ENCODE measurements at regions not wholly inside any gene's neighbourhood (a gene's known extent, or its start where the extent isn't known, plus 50 kb on each side); places are given as distances from the start of the nearest gene placed in this dataset.
A peak's percentile ranks its signal among the peaks of the same experiment; 100 is the strongest.

- no peak overlapping the region for H3K27ac ChIP-seq (ENCODE audit: insufficient read depth, low read length, poor library complexity, severe bottlenecking)
- H3K27me3 ChIP-seq (replicated peaks; ENCODE audit: control insufficient read depth, insufficient read depth, low read length, poor library complexity, severe bottlenecking): no peaks in the 10 kb centered on the region
- no peaks in the 10 kb centered on the region for H3K4me1 ChIP-seq (ENCODE audit: control insufficient read depth, insufficient read depth, low read length, poor library complexity, severe bottlenecking)
- no peak overlapping the region for H3K4me3 ChIP-seq (ENCODE audit: insufficient read depth, low read depth, low read length, poor library complexity, severe bottlenecking)
- H3K36me3 ChIP-seq (ENCODE audit: control insufficient read depth, insufficient read depth, low read length): no peaks in the 10 kb centered on the region
- DNase-seq: no peak
- no peaks in the 10 kb centered on the region for H3K9me3 ChIP-seq (ENCODE audit: control insufficient read depth, low read length)
Measured at GRCh38 chr4:123495530-123495929, 98.9 kb downstream of the SPRY1 start.

- Histone ChIP-seq H3K4me1 (ENCODE audit: control insufficient read depth, insufficient read depth, low read length, poor library complexity, severe bottlenecking) (no peaks in the 10 kb centered on the region), H3K27me3 (replicated peaks; ENCODE audit: control insufficient read depth, insufficient read depth, low read length, poor library complexity, severe bottlenecking) (no peaks in the 10 kb centered on the region), H3K27ac (ENCODE audit: insufficient read depth, low read length, poor library complexity, severe bottlenecking) (no peak overlapping the region), H3K36me3 (ENCODE audit: control insufficient read depth, insufficient read depth, low read length) (no peaks in the 10 kb centered on the region), H3K9me3 (ENCODE audit: control insufficient read depth, low read length) (no peaks in the 10 kb centered on the region), H3K4me3 (ENCODE audit: insufficient read depth, low read depth, low read length, poor library complexity, severe bottlenecking) (no peak overlapping the region)
- no peak for DNase-seq
Measured at GRCh38 chr4:123496421-123496820, 99.8 kb downstream of the SPRY1 start.

GRCh38 chr4:123497340-123497739 lies 100.7 kb downstream of the SPRY1 start:
- H3K36me3 ChIP-seq (ENCODE audit: control insufficient read depth, insufficient read depth, low read length): no peaks in the 10 kb centered on the region
- no peak overlapping the region for H3K4me3 ChIP-seq (ENCODE audit: insufficient read depth, low read depth, low read length, poor library complexity, severe bottlenecking)
- H3K27ac ChIP-seq (ENCODE audit: insufficient read depth, low read length, poor library complexity, severe bottlenecking): no peak overlapping the region
- no peaks in the 10 kb centered on the region for H3K4me1 ChIP-seq (ENCODE audit: control insufficient read depth, insufficient read depth, low read length, poor library complexity, severe bottlenecking)
- no peaks in the 10 kb centered on the region for H3K27me3 ChIP-seq (replicated peaks; ENCODE audit: control insufficient read depth, insufficient read depth, low read length, poor library complexity, severe bottlenecking)
- DNase-seq: no peak
- no peaks in the 10 kb centered on the region for H3K9me3 ChIP-seq (ENCODE audit: control insufficient read depth, low read length)

- Histone ChIP-seq H3K9me3 (ENCODE audit: control insufficient read depth, low read length) (no peaks in the 10 kb centered on the region), H3K4me3 (ENCODE audit: insufficient read depth, low read depth, low read length, poor library complexity, severe bottlenecking) (no peak overlapping the region), H3K27me3 (replicated peaks; ENCODE audit: control insufficient read depth, insufficient read depth, low read length, poor library complexity, severe bottlenecking) (no peaks in the 10 kb centered on the region), H3K4me1 (ENCODE audit: control insufficient read depth, insufficient read depth, low read length, poor library complexity, severe bottlenecking) (peaks cover 2% of the 10 kb centered on the region), H3K36me3 (ENCODE audit: control insufficient read depth, insufficient read depth, low read length) (no peaks in the 10 kb centered on the region), H3K27ac (ENCODE audit: insufficient read depth, low read length, poor library complexity, severe bottlenecking) (no peak overlapping the region)
- DNase-seq: no peak
Measured at GRCh38 chr4:123501733-123502132, 105.1 kb downstream of the SPRY1 start.

- Histone ChIP-seq H3K36me3 (ENCODE audit: control insufficient read depth, insufficient read depth, low read length) (no peaks in the 10 kb centered on the region), H3K9me3 (ENCODE audit: control insufficient read depth, low read length) (no peaks in the 10 kb centered on the region), H3K4me3 (ENCODE audit: insufficient read depth, low read depth, low read length, poor library complexity, severe bottlenecking) (no peak overlapping the region), H3K27ac (ENCODE audit: insufficient read depth, low read length, poor library complexity, severe bottlenecking) (no peak overlapping the region), H3K27me3 (replicated peaks; ENCODE audit: control insufficient read depth, insufficient read depth, low read length, poor library complexity, severe bottlenecking) (no peaks in the 10 kb centered on the region), H3K4me1 (ENCODE audit: control insufficient read depth, insufficient read depth, low read length, poor library complexity, severe bottlenecking) (peaks cover 2% of the 10 kb centered on the region)
- DNase-seq: no peak
Measured at GRCh38 chr4:123503698-123504363, 107.2 kb downstream of the SPRY1 start.

GRCh38 chr4:123505095-123506010 lies 108.8 kb downstream of the SPRY1 start:
- Histone ChIP-seq H3K4me1 (ENCODE audit: control insufficient read depth, insufficient read depth, low read length, poor library complexity, severe bottlenecking) (peaks cover 2% of the 10 kb centered on the region), H3K27me3 (replicated peaks; ENCODE audit: control insufficient read depth, insufficient read depth, low read length, poor library complexity, severe bottlenecking) (no peaks in the 10 kb centered on the region), H3K9me3 (ENCODE audit: control insufficient read depth, low read length) (no peaks in the 10 kb centered on the region), H3K4me3 (ENCODE audit: insufficient read depth, low read depth, low read length, poor library complexity, severe bottlenecking) (peak overlapping the region; percentile 41), H3K36me3 (ENCODE audit: control insufficient read depth, insufficient read depth, low read length) (no peaks in the 10 kb centered on the region), H3K27ac (ENCODE audit: insufficient read depth, low read length, poor library complexity, severe bottlenecking) (no peak overlapping the region)
- no peak for DNase-seq

- no peak for DNase-seq
- no peaks in the 10 kb centered on the region for H3K27me3 ChIP-seq (replicated peaks; ENCODE audit: control insufficient read depth, insufficient read depth, low read length, poor library complexity, severe bottlenecking)
Measured at GRCh38 chr4:123506011-123506695, 109.6 kb downstream of the SPRY1 start.

GRCh38 chr4:123507376-123507775 lies 110.8 kb downstream of the SPRY1 start:
- no peak for DNase-seq
- H3K27ac ChIP-seq (ENCODE audit: insufficient read depth, low read length, poor library complexity, severe bottlenecking): no peak overlapping the region
- no peaks in the 10 kb centered on the region for H3K27me3 ChIP-seq (replicated peaks; ENCODE audit: control insufficient read depth, insufficient read depth, low read length, poor library complexity, severe bottlenecking)
- H3K36me3 ChIP-seq (ENCODE audit: control insufficient read depth, insufficient read depth, low read length): no peaks in the 10 kb centered on the region
- H3K9me3 ChIP-seq (ENCODE audit: control insufficient read depth, low read length): no peaks in the 10 kb centered on the region
- no peak overlapping the region for H3K4me3 ChIP-seq (ENCODE audit: insufficient read depth, low read depth, low read length, poor library complexity, severe bottlenecking)
- peaks cover 2% of the 10 kb centered on the region for H3K4me1 ChIP-seq (ENCODE audit: control insufficient read depth, insufficient read depth, low read length, poor library complexity, severe bottlenecking)

More at GRCh38 chr4:123506011-123506695, 109.6 kb downstream of the SPRY1 start:
- no peak overlapping the region for H3K4me3 ChIP-seq (ENCODE audit: insufficient read depth, low read depth, low read length, poor library complexity, severe bottlenecking)
- no peaks in the 10 kb centered on the region for H3K36me3 ChIP-seq (ENCODE audit: control insufficient read depth, insufficient read depth, low read length)
- H3K27ac ChIP-seq (ENCODE audit: insufficient read depth, low read length, poor library complexity, severe bottlenecking): no peak overlapping the region
- peaks cover 2% of the 10 kb centered on the region for H3K4me1 ChIP-seq (ENCODE audit: control insufficient read depth, insufficient read depth, low read length, poor library complexity, severe bottlenecking)
- no peaks in the 10 kb centered on the region for H3K9me3 ChIP-seq (ENCODE audit: control insufficient read depth, low read length)

GRCh38 chr4:123510221-123510620 lies 113.6 kb downstream of the SPRY1 start:
- no peak overlapping the region for H3K4me3 ChIP-seq (ENCODE audit: insufficient read depth, low read depth, low read length, poor library complexity, severe bottlenecking)
- H3K4me1 ChIP-seq (ENCODE audit: control insufficient read depth, insufficient read depth, low read length, poor library complexity, severe bottlenecking): peaks cover 2% of the 10 kb centered on the region
- H3K27me3 ChIP-seq (replicated peaks; ENCODE audit: control insufficient read depth, insufficient read depth, low read length, poor library complexity, severe bottlenecking): no peaks in the 10 kb centered on the region
- H3K36me3 ChIP-seq (ENCODE audit: control insufficient read depth, insufficient read depth, low read length): no peaks in the 10 kb centered on the region
- H3K27ac ChIP-seq (ENCODE audit: insufficient read depth, low read length, poor library complexity, severe bottlenecking): no peak overlapping the region
- no peaks in the 10 kb centered on the region for H3K9me3 ChIP-seq (ENCODE audit: control insufficient read depth, low read length)
- DNase-seq: no peak

- Histone ChIP-seq H3K36me3 (ENCODE audit: control insufficient read depth, insufficient read depth, low read length) (no peaks in the 10 kb centered on the region), H3K4me3 (ENCODE audit: insufficient read depth, low read depth, low read length, poor library complexity, severe bottlenecking) (no peak overlapping the region), H3K27me3 (replicated peaks; ENCODE audit: control insufficient read depth, insufficient read depth, low read length, poor library complexity, severe bottlenecking) (no peaks in the 10 kb centered on the region), H3K4me1 (ENCODE audit: control insufficient read depth, insufficient read depth, low read length, poor library complexity, severe bottlenecking) (no peaks in the 10 kb centered on the region), H3K9me3 (ENCODE audit: control insufficient read depth, low read length) (no peaks in the 10 kb centered on the region), H3K27ac (ENCODE audit: insufficient read depth, low read length, poor library complexity, severe bottlenecking) (no peak overlapping the region)
- no peak for DNase-seq
Measured at GRCh38 chr4:123510659-123511058, 114.1 kb downstream of the SPRY1 start.

Measured in effector memory CD4-positive, alpha-beta T cell (primary cell).